G401 (cell line): ENCODE measurements at regions not wholly inside any gene's neighbourhood (a gene's known extent, or its start where the extent isn't known, plus 50 kb on each side); places are given as distances from the start of the nearest gene placed in this dataset.

Experiments used
- DNase-seq: peaks from one replicate; pipeline ENCODE4 v3.0.0-alpha.2; 2015; ENCODE audit warnings: low spot score
- in situ Hi-C: cut with HindIII; loops from 2 replicates; pipeline ENCODE4 v1.10.0; 2016; ENCODE audit warnings: low sequenced_read_pairs, mixed read lengths

DNA sequence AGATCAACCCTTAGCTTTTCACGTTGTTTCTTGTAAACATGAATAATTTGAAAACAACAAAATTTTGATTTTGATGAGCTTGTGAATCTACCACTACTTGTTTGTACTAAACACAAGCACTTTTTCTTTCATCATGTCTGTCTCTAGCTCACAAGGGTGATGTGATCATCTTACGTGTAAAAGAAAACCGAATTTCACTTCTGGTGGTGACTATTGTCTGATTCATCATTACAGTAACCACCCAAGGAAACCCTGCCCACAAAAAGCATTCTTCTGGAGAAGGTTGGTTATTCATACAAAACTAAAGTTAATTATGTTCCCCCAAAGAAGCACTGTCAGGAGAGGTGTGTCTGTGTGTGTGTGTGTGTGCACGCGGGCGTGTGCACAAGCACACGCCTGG lies 285.4 kb downstream of the ZNF516 start:
- DNase-seq, result no peak
- in situ Hi-C loops, result no loop called here

DNA sequence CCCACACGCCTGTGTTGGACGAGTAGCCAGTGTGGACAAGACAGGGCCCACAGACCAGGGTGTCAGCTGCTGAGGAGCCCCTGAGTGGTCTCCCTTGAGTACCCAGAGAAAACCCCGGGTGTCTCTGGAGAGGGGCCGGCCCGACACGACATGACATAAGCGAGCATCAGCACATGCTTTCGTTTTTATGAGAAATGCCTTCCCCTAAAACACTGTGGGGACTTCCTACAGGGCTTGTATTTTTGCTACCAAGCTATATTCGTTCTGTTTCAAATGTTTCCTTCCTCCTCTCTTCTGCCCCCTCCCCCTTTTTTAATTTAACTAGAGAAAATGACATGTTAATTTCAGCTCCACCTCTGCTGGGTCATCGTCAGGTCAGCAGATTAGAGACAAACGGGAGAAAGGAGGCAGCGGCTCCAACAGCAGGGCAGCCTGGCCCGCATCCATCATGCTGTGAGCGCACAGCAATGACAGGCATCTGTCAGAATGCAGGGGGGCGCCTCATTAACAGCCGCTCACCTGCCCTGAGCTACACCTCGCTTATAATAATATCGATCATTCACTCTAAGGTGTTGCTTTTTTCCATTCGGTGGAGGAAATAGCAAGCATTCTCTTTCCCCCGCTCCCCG lies 286.2 kb downstream of the ZNF516 start:
- no peak for DNase-seq
- in situ Hi-C loops, result no loop called here

DNA sequence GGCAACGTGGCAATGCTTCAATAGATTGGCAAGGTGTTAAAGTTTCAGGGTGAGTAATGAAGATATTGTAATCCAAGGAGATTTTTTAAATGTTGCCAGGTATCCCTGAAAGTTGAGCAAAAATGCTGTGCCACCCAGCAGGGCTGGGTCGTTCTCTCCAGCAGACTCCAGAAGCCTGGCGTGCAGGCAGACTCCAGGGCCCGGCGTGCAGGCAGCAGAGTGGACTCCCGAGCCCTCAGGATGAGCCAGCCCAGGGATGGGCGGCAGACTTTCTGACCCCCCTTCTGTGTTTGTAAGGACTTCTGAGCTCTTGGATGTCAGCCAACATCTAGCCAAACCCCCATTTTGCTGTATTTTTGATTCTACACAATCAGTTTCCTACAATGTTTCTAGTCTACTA lies 289.1 kb downstream of the ZNF516 start:
- in situ Hi-C loops, result no loop called here
- no peak for DNase-seq

DNA sequence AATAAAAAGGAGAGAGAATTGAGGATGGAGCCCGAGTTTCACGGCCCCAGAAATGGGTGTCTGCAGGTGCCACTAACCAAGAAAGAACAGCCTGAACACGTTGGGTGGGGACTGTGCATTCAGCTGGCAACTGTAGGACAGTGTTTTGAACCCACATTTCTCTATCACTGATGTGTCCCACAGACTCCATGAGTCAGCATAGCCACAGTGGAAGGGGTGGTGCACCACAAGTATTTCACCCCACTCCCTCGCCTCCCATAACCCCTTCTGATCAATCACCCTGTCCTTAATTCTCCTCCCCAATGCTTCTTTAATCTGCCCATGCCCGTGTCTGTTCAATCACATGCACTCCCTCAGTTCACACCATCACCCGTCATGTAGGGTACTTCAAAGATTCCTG lies 291.5 kb downstream of the ZNF516 start:
- DNase-seq, result no peak
- in situ Hi-C loops, result no loop called here

DNA sequence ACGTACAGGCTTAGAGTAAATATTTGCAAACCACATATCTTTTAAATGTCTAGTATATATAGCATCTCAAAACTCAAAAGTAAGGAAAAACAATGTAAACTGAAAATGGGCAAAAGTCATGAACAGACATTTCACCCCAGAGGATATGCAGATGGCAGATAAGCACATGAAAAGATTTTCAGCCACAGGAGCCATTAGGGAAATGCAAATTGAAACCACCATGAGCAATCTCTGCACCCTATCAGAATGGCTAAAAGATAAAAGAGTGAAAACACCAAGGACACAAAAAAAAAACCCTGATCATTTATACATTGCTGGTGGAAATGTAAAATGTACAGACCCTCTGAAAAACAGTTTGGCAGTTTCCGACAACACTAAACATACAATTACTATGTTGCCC lies 292.7 kb downstream of the ZNF516 start:
- no peak for DNase-seq
- in situ Hi-C loops, result no loop called here

DNA sequence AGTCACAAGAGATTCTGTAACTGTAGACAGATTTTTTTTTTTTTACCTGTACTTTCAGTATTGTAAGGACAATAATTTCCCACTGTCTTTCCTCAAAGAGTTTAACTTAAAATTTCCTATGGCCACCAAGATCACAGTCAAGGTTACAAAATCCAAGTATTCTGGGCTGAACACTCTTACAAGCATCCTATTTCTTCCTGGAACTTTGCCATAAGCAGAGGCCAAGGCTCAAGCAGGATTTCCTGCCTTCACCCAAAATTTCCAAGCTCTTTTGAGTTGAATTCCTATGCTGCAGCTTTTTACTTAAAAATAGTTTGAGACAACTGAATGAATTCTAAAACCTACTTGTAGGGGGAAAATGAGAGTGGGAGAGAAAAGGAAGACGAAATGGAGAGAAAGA lies 299.4 kb downstream of the ZNF516 start:
- in situ Hi-C loops, result no loop called here
- DNase-seq, result no peak

DNA sequence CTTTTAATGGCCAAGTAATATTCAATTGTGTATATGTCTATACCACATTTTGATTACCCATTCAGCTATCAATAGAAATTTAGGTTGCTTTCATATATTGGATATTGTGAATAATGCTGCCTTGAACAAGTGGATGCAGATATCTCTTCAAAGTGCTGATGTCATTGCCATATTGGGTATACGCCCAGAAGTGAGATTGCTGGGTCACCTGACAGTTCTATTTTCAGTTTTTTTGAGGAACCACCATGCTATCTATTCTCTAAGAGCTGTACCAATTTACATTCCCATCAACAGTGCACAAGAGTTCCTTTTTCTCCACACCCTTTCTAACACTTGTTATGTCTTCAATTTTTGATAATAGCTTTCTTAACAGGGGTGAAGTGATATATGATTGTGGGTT lies 306.9 kb downstream of the ZNF516 start:
- in situ Hi-C loops, result no loop called here
- DNase-seq, result no peak

DNA sequence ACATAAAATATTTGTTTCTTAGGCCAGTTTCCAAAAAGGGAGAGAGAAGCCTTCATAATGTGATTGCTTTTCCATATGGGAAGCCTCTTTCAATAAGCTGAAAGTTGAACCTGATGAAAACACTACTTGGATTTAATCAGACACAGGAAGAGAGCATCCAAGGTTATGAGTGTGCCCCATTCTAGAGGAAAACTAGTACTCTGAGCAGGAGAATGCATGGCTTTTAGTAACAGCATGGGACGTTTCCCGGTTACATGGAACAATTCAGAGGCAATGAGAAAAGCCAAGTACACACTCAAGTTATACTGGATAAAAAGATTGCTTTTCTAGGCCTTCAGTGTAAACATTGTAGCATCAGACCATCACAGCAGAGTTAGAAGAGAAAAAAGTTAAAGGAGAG lies 315.8 kb downstream of the ZNF516 start:
- in situ Hi-C loops, result no loop called here
- no peak for DNase-seq

DNA sequence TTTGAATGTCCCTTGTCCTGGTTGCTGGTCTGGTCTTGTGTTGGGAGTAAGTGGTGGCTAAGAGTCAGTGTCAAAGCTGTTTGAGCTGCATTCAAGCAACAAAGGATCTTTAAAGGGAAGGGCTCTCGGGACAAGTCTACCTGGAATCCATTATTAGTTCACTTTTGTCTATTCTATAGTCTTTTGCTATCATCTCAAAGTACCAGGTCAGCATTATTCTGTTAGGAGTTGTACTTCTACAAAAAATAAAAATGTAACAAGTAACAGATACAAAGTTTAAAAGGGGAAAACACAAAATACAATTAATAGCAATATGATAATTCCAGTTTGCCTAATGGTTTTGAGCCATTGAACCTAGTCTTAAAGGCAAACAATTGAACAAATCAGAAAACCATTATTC lies 317.9 kb downstream of the ZNF516 start:
- in situ Hi-C loops, result no loop called here
- no peak for DNase-seq

DNA sequence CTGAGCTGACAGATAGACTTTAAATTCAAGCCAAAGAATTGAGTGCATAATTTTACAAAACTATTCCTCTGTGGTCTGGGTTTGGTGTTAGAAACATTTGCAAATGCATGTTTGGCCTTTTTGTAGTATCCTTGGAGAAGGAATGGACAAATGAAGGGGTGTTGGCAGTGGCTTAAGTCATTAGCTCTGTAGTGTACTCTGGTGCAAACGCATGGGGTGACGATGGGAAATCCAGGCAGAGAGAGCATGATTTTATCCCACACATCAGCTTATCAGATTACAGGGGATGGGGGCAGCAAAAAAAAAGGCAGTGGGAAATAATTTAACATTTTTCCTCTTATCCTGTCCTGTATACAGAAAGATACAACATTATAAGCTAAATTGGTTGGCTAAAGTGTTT lies 320.6 kb downstream of the ZNF516 start:
- no peak for DNase-seq
- in situ Hi-C loops, result no loop called here

DNA sequence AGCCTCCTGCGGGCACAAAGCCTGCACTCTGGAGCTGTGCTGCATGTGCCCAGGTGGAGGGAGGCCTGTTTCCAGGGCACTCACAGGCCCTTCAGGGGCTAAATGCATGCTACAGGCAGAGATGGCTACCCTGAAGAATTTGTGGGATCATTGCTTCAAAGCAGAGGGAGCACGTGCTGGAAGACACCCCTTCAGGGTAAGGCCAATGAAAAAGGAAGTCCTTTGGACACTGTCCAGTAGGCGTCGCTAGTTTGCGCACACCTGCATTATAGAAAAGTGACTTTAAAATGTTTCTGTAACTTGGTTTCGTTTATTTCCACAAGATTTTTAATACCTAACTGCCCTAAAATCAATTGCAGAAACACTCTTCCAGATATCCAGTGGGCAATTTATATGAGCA lies 325.3 kb downstream of the ZNF516 start:
- no peak for DNase-seq
- in situ Hi-C loops, result no loop called here

DNA sequence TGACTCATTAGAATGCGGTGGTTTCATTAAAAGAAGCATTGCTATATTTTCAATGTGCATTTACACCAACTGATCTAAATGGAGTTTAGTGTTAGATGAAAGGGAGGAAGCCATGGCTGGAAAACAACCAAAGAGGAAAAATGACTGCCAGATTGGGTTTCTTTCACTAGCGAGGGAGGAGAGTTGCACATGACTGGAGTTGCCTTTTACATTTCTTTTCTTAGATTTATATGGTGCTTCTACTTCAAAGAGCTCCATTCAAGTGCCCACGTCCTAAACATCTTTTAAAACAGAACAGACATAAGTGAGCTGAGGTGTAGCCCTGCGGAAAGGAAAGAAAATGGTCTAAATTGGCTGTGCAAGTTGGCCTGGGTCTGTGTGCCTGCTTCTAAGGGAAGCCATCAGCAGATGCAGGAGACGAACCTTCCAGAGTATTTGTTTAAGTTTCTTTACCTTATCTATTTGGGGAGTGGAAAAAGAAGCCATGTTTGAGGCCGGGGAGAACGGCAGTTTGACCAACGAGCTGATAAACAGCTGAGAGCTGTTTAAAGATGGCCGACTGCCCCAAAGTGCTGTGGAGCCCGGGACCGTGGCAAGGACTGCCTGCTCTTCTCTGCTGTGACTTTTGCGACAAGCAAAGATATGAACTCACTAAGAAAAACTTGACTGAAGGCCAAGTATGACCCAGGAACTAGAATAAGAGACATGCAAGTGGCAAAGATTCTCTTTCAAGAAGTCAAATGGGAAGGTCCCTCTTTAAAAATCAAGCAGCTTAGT lies 327.0 kb downstream of the ZNF516 start:
- DNase-seq, result no peak
- in situ Hi-C loops, result no loop called here

DNA sequence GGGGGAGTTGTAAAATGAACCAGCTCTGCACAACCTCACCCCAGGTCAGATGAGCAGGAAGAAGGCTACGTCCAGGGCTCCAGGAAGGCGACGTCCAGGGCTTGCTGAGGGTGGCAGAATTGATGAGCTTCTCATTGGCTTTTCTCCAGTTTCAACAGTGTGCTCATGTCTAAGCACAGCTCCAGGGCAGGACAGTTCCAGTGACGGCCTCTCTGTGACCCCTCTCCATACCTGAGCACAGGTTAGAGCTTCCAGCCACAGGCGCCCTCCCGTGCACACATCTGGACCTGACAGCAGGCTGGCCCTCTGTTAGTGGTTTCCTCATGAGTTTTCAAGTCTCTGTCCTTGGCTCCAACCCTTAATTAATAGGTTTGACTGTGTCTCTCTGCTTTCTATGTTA lies 327.6 kb downstream of the ZNF516 start:
- in situ Hi-C loops, result no loop called here
- DNase-seq, result no peak

DNA sequence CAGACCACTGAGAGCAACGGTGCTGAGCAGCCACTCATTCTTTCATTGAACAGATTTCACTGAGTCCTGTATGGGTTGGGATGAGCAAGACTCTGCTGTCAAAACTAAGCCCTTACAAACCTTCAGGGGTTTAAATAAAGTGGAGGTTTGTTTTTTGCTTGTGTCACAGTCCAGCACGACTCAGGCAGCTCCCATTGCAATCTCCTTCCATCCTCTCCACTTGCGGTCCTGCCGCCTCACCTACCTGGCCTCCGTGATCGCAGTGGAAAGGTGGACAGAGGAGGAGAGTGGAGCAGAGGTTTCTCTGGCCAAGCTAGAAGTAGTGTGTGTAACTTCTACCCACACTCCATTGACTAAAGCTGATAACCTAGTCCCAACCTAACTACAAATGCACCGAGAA lies 332.2 kb downstream of the ZNF516 start:
- in situ Hi-C loops, result no loop called here
- no peak for DNase-seq

DNA sequence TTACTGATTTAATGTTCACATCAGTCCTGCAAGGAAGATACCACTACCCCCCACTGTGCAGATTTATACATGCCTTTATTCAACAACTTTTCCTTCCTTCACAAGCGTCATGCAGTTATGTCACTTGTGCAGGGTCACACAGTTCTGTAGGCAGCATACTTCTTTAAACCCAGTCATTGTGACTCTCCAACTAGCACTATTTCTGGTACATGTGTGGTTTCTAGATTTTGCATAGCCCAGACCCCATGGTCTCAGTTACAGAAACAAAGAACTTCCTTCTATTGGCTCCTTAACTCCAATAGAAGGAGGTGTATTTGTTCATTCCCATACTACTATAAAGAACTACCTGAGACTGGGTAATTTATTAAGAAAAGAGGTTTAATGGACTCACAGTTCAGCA lies 333.1 kb downstream of the ZNF516 start:
- in situ Hi-C loops, result no loop called here
- DNase-seq, result no peak

DNA sequence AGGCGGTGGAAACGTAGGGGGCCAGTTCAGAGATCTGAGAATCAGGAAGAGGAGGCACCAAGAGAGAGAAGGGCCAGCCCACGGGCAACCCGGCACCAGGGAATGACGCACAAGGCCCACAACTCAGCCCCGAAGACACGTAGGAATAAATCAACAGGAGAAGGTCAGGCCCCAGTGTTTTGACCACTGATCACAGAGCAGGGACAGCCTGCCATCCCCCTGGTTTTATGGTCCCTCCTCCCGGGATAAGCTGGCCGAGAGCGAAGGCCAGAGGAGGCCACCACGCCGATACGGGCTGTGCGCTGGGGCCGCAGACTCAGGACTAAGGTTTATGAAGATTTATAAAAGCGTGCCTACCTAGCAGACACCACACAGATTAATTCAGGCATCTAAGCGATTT lies 341.4 kb downstream of the ZNF516 start:
- DNase-seq, result no peak
- in situ Hi-C loops, result no loop called here

DNA sequence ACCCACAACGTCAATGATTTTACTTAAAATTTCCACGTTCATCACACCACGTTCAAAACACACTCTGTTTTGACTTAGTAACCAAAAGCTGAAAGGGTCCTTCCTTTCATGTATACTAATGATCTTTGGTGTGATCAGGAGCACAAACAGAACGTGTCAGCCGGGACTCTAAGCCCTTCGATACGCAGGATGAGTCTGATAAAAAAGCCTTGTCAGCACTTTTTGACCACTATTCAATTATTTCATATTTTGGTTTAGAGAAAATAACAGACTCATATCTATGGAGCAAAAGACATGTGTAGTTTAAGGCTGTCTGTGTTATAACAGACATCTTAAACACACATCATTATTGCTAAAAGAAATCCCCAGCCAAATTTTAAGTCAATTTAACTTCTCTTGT lies 345.3 kb downstream of the ZNF516 start:
- no peak for DNase-seq
- in situ Hi-C loops, result no loop called here

DNA sequence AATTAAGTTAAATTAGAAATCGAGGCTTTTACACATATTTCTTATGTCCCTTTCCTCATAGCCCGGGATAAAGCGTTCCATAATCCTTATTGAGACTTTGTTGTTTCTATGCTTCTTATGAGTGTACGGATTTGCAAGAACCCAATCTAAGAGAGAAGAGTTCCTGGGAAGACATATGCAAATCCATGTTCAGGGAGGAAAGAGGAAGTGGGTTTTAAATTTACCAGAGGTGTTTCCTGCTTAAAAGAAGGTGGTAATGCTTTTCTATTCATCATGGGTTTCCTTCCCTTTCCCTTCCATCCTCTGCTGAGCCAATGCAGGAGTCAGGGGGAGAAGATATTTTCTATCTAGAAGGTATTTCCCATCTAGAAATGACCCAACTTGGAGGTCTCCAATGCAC lies 345.8 kb downstream of the ZNF516 start:
- in situ Hi-C loops, result no loop called here
- no peak for DNase-seq

DNA sequence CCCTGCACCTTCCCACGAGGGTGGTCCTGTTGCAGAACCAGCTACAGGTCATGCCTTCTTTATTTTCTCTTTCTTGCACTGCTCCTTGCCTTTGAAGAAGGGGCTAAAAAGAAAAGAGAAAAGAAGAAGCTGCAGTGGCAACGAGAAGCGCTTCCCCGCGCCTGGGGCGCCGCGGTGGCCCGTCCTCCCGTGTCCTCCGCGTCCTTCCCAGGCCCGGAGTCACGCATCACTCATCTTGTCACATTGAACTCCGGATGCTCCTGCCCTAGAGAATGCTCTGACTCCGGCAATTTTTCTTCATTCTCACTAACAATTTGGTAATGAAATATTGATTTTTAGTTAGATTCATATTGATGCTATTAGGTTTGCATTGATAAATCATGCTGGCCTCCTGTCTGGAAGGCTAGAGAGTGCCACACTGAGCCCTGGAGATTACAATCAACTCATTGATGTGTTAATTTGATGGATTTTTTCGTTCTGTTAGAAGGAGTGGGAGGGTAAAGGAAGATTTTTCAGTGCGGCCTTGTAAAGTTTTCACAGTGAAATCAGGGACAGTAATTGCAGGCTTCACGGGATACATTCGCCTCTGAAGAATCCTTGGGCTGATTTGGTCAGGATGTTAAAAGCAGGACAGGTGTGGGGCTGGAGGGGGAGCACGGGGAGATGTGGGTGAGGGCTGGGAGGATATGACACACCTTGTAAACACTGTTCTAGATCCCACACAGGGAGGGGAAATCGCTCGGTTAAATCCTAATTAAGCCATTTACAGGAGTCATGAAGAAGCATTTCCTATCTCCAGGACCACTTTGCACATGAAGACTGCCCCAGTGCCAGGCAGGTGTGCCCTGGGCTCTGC lies 349.3 kb downstream of the ZNF516 start:
- in situ Hi-C loops, result no loop called here
- DNase-seq, result no peak

DNA sequence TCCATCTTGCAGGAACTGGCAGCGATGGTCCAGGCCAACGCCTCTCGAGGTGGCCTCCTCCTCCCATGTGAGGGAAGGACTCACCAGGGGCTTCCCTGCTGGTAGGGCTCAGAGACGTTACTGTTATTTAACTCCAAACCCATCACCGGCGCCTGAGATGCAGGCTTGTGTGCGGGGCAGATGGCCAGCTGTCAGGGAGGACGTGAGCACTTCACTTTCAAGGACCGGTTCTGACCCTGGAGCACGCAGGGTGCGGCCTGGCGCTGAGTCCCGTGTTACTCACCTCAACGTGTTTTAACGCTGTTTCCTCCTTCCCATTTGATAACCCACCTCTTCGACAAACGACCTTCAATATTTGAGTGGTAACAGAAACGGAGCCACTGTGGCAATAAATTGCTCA lies 350.2 kb downstream of the ZNF516 start:
- no peak for DNase-seq
- in situ Hi-C loops, result no loop called here
